BLaER1 treated with 17β-estradiol and CSF1 and Interleukin-3, amounts not matched to agents 10 nM and 100 nM (cell line): ENCODE measurements at regions not wholly inside any gene's neighbourhood (a gene's known extent, or its start where the extent isn't known, plus 50 kb on each side); places are given as distances from the start of the nearest gene placed in this dataset.
"Not testable (repeated sequence)": the region's sequence is repeated elsewhere in the genome, so short reads cannot be mapped to it uniquely, and the experiment has no call there.

Source experiments
- H3K27ac ChIP-seq, 11 experiments: shearing (Covaris generic); formaldehyde crosslinking; 2 replicates each; pipeline ENCODE4 v1.8.1; 2022
- H3K27me3 ChIP-seq, 11 experiments: shearing (Covaris generic); formaldehyde crosslinking; 2 replicates each; pipeline ENCODE4 v1.8.1; 2022
- H3K36me3 ChIP-seq, 11 experiments: shearing (Covaris generic); formaldehyde crosslinking; 2 replicates each; pipeline ENCODE4 v1.8.1; 2022
- H3K4me1 ChIP-seq, 10 experiments: shearing (Covaris generic); formaldehyde crosslinking; 2 replicates each; pipeline ENCODE4 v1.8.1; 2022
- H3K4me2 ChIP-seq, 11 experiments: shearing (Covaris generic); formaldehyde crosslinking; 2 replicates each; pipeline ENCODE4 v1.8.1; 2022
- H3K4me3 ChIP-seq, 10 experiments: shearing (Covaris generic); formaldehyde crosslinking; 2 replicates each; pipeline ENCODE4 v1.8.1; 2022
- H3K9ac ChIP-seq, 11 experiments: shearing (Covaris generic); formaldehyde crosslinking; 2 replicates each; pipeline ENCODE4 v1.8.1; 2022
- H3K9me3 ChIP-seq, 11 experiments: shearing (Covaris generic); formaldehyde crosslinking; replicated peaks in 1 of 11; 2 replicates each; pipeline ENCODE4 v1.8.1; 2022
- H4K20me1 ChIP-seq, 11 experiments: shearing (Covaris generic); formaldehyde crosslinking; 2 replicates each; pipeline ENCODE4 v1.8.1; 2022
- Cebpa-rat ChIP-seq, 11 experiments: shearing (Covaris generic); IDR thresholded peaks; 2 replicates each; pipeline ENCODE4 v1.8.1; 2022

DNA sequence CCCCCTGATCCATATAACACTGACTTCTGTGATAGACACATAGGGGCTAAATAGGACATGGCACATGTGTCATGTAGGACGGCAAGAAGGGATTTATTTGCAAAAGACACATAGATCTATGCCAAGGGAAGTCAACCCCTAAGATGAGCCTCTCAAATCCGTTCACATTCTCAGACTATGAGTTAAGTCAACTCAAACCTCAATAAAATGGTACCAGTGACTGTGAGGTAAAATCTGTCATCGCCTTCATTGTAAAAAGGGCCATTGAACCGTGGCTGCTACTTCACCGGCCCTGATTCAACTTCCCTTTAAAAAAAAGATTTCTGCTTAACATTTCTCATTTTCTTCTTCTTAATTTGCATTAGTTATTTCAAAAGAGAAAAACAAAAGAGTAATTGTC lies 144.0 kb downstream of the ZNF281 start:
- Histone ChIP-seq H3K4me2 (no peak overlapping the region), H3K36me3 (no peaks in the 10 kb centered on the region), H3K4me1 (peaks cover 0 to 9% (median 0%) of the 10 kb centered on the region in 10 experiments; a peak in 5 of 20 replicates), H3K27ac (no peak overlapping the region), H3K9ac (no peak overlapping the region), H3K27me3 (no peaks in the 10 kb centered on the region), H4K20me1 (no peaks in the 10 kb centered on the region), H3K9me3 (no peaks in the 10 kb centered on the region), H3K4me3 (no peak overlapping the region)
- no peak for TF ChIP-seq Cebpa-rat (IDR thresholded peaks at IDR 0.05)

- Histone ChIP-seq H3K27me3 (no peaks in the 10 kb centered on the region), H3K4me3 (no peak overlapping the region), H3K27ac (no peak overlapping the region), H3K9me3 (no peaks in the 10 kb centered on the region), H3K9ac (no peak overlapping the region), H4K20me1 (no peaks in the 10 kb centered on the region), H3K4me1 (peaks cover 0 to 9% (median 0%) of the 10 kb centered on the region in 10 experiments; a peak in 5 of 20 replicates), H3K36me3 (no peaks in the 10 kb centered on the region), H3K4me2 (peak overlapping the region in 3 of 11 experiments; percentile 1 to 35 (median 11); a peak in 2 of 22 replicates)
- no peak for TF ChIP-seq Cebpa-rat (IDR thresholded peaks at IDR 0.05)
These were observed 144.7 kb downstream of the ZNF281 start for GRCh38 chr1:200265104-200265503.

DNA sequence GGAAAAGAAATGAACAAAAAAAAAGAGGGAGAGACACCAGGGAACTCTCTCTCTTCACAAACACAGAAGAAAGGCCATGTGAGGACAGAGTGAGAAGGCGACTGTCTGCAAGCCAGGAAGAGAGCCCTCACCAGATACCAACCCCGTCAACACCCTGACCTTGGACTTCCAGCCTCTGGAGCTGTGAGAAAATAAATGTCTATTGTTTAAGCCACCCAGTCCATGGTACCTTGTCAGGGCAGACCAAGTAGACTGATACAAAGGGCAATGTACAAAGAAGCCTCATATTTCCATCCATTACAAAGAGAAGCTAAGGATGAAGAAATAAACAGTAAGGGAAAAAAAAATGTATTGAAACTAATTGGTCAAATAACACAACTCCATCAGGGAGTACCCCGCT lies 146.6 kb downstream of the ZNF281 start:
- H3K27me3 ChIP-seq = no peaks in the 10 kb centered on the region
- H3K4me3 ChIP-seq = no peak overlapping the region
- no peaks in the 10 kb centered on the region for H4K20me1 ChIP-seq
- no peaks in the 10 kb centered on the region for H3K9me3 ChIP-seq
- no peak overlapping the region for H3K27ac ChIP-seq
- H3K4me1 ChIP-seq = peaks cover 0 to 9% (median 0%) of the 10 kb centered on the region in 10 experiments; a peak in 5 of 20 replicates
- TF ChIP-seq Cebpa-rat (IDR thresholded peaks at IDR 0.05) = no peak
- H3K9ac ChIP-seq = no peak overlapping the region
- H3K36me3 ChIP-seq = no peaks in the 10 kb centered on the region
- H3K4me2 ChIP-seq = no peak overlapping the region

DNA sequence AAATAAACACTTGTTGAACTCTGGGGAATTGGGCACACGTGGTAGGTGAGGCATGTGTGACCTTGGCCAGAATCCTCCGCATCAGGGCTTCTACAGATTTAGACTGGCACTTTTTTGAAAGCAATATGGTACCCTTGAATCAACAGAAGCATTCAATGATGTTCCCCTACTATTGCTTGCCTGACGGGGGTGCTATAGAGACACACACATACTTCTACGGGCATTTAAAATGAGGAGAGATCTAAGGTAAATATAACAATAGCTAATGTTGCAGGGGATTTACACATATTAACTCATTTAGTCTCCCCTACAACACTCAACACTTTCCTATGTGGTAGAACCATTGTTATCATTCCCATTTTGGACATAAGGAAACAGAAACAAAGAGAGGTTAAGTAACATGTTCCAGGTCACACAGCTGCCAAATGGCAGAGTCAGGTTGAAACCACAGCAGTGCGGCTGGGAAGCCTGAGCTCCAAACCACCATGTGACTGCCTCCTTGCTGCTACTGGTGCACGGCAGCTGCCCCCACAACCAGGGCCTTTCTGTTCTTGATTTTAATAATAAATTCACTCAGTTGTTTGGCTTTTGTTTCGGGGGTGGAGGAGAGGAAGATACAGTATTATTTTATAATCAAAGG lies 147.4 kb downstream of the ZNF281 start:
- H3K9me3 ChIP-seq = no peaks in the 10 kb centered on the region
- no peaks in the 10 kb centered on the region for H3K36me3 ChIP-seq
- H3K4me2 ChIP-seq = no peak overlapping the region
- TF ChIP-seq Cebpa-rat (IDR thresholded peaks at IDR 0.05) = no peak
- H4K20me1 ChIP-seq = no peaks in the 10 kb centered on the region
- no peak overlapping the region for H3K27ac ChIP-seq
- H3K4me3 ChIP-seq = no peak overlapping the region
- no peak overlapping the region for H3K9ac ChIP-seq
- peaks cover 0 to 9% (median 0%) of the 10 kb centered on the region in 10 experiments; a peak in 5 of 20 replicates for H3K4me1 ChIP-seq
- no peaks in the 10 kb centered on the region for H3K27me3 ChIP-seq

- no peak overlapping the region for H3K27ac ChIP-seq
- H3K4me1 ChIP-seq = peaks cover 0 to 9% (median 0%) of the 10 kb centered on the region in 10 experiments; a peak in 5 of 20 replicates
- H3K9me3 ChIP-seq = no peaks in the 10 kb centered on the region
- no peaks in the 10 kb centered on the region for H4K20me1 ChIP-seq
- H3K9ac ChIP-seq = no peak overlapping the region
- H3K27me3 ChIP-seq = no peaks in the 10 kb centered on the region
- H3K4me3 ChIP-seq = no peak overlapping the region
- no peaks in the 10 kb centered on the region for H3K36me3 ChIP-seq
- H3K4me2 ChIP-seq = no peak overlapping the region
- TF ChIP-seq Cebpa-rat (IDR thresholded peaks at IDR 0.05) = no peak
These were observed 149.1 kb downstream of the ZNF281 start for GRCh38 chr1:200260597-200261335.

- H3K27me3 ChIP-seq = no peaks in the 10 kb centered on the region
- no peak overlapping the region for H3K4me2 ChIP-seq
- no peak for TF ChIP-seq Cebpa-rat (IDR thresholded peaks at IDR 0.05)
- H3K9ac ChIP-seq = no peak overlapping the region
- no peak overlapping the region for H3K4me3 ChIP-seq
- H3K9me3 ChIP-seq = no peaks in the 10 kb centered on the region
- no peaks in the 10 kb centered on the region for H3K36me3 ChIP-seq
- H4K20me1 ChIP-seq = no peaks in the 10 kb centered on the region
- no peak overlapping the region for H3K27ac ChIP-seq
- peaks cover 0 to 18% (median 11%) of the 10 kb centered on the region in 10 experiments; a peak in 13 of 20 replicates for H3K4me1 ChIP-seq
These were observed 151.1 kb downstream of the ZNF281 start for GRCh38 chr1:200258447-200259375.

- no peak overlapping the region for H3K27ac ChIP-seq
- H3K9ac ChIP-seq = no peak overlapping the region
These were observed 152.6 kb downstream of the ZNF281 start for GRCh38 chr1:200257235-200257634.

DNA sequence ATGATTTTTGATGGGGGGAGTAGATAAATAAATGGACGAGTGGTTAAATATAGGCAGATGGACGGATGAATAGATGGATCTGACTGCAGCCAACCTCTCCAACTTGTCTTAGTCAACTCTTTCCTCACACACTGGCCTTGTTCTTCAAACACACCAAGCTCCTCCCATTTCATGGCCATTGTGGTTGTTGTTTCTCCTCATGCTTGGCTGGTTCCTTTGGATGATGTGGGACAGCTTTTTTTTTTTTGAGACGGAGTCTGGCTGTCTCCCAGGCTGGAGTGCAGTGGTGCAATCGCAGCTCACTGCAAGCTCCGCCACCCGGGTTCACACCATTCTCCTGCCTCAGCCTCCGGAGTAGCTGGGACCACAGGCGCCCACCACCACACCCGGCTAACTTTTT lies 155.2 kb downstream of the ZNF281 start:
- TF ChIP-seq Cebpa-rat (IDR thresholded peaks at IDR 0.05) = peak in 7 of 11 experiments; percentile 27 to 52 (median 41); a peak in 6 of 22 replicates
- H3K9ac ChIP-seq, H3K36me3 ChIP-seq, H4K20me1 ChIP-seq, H3K27me3 ChIP-seq, H3K4me3 ChIP-seq, H3K9me3 ChIP-seq: not testable (repeated sequence)
- peak overlapping the region in 4 of 11 experiments; percentile 27 to 46 (median 39); a peak in 6 of 22 replicates for H3K27ac ChIP-seq
- peaks cover 0 to 20% (median 11%) of the 10 kb centered on the region in 10 experiments; a peak in 13 of 20 replicates for H3K4me1 ChIP-seq
- peak overlapping the region; percentile 3 to 54 (median 23); a peak in 14 of 22 replicates for H3K4me2 ChIP-seq

More at GRCh38 chr1:200257235-200257634, 152.6 kb downstream of the ZNF281 start:
- Histone ChIP-seq H3K36me3 (no peaks in the 10 kb centered on the region), H4K20me1 (no peaks in the 10 kb centered on the region), H3K27me3 (no peaks in the 10 kb centered on the region), H3K4me2 (no peak overlapping the region), H3K9me3 (no peaks in the 10 kb centered on the region), H3K4me1 (peaks cover 0 to 20% (median 11%) of the 10 kb centered on the region in 10 experiments; a peak in 13 of 20 replicates), H3K4me3 (no peak overlapping the region)
- no peak for TF ChIP-seq Cebpa-rat (IDR thresholded peaks at IDR 0.05)
